ENCODE measurements at regions not wholly inside any gene's neighbourhood (a gene's known extent, or its start where the extent isn't known, plus 50 kb on each side); places are given as distances from the start of the nearest gene placed in this dataset.

DNA sequence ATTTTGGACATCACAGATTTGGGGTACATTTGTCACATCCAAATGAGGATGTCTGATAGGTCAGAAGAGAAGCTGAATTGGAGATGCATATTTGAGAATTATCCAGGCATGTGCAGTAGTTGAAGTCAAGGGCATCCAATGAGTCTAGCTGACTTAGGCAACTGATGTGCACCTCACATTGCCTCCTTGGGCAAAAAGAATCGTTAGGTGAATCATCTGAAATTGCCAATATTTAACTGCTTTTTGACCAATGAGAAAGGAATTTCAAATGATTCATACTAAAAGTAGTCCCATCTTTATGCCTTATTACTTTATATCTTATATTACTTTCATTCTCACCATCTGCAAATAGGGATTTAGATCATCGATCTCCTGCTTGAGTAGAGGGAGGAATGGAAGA, 117.7 kb downstream of the CD47 start:
- DNase-seq (ENCODE audit: low read depth in 1 of 2, low spot score in 2 of 2) (no peak), FAIRE-seq (no peak)
- H4K91ac ChIP-seq (replicated peaks; ENCODE audit: insufficient read length, low read length): no peak overlapping the region
- H2AK5ac ChIP-seq (ENCODE audit: low read depth, low read length): no peak overlapping the region
- H3K56ac ChIP-seq (replicated peaks; ENCODE audit: insufficient read length, low read depth, low read length): no peak overlapping the region
- ChIA-PET POLR2A (ENCODE audit: partially characterized antibody) (no interaction called here), CTCF (ENCODE audit: partially characterized antibody) (interaction anchor here (0.9 to 2.1 kb wide), 2 partner anchors 35 to 46 kb away, joined by 3 to 7 read pairs; no protein-coding TSS in a partner anchor)
- no peak overlapping the region for H2BK120ac ChIP-seq (replicated peaks; ENCODE audit: low read depth, low read length)
- no peak overlapping the region for H2AFZ ChIP-seq (ENCODE audit: low read length)
- no peaks in the 10 kb centered on the region for H3K36me3 ChIP-seq (ENCODE audit: control insufficient read depth in 2 of 4, insufficient read depth in 4 of 4, low read length in 3 of 4)
- H3K79me2 ChIP-seq (ENCODE audit: control insufficient read depth in 1 of 2, insufficient read depth in 2 of 2, low read length in 2 of 2): no peaks in the 10 kb centered on the region
- no peak overlapping the region for H3K27ac ChIP-seq (ENCODE audit: low read depth, low read length)
- no peak overlapping the region for H3K4me2 ChIP-seq (ENCODE audit: insufficient read depth in 1 of 2, low read depth in 2 of 2, low read length in 2 of 2)
- H3K9me3 ChIP-seq (ENCODE audit: insufficient read depth in 2 of 2, low read depth in 1 of 2, low read length in 1 of 2): no peaks in the 10 kb centered on the region
- no peak overlapping the region for H3K4ac ChIP-seq (replicated peaks; ENCODE audit: insufficient read length, low read depth, low read length)
- H3K9ac ChIP-seq (replicated peaks in 1 of 4; ENCODE audit: extremely low read depth in 1 of 4, low read depth in 3 of 4, low read length in 3 of 4): no peak overlapping the region
- H4K20me1 ChIP-seq (replicated peaks in 1 of 2; ENCODE audit: control insufficient read depth in 1 of 2, insufficient read depth in 2 of 2, low read length in 2 of 2): no peaks in the 10 kb centered on the region
- no peak overlapping the region for H2BK12ac ChIP-seq (ENCODE audit: low read depth, low read length)
- no peak overlapping the region for H4K5ac ChIP-seq (ENCODE audit: insufficient read length, low read depth, low read length)
- H3K79me1 ChIP-seq (ENCODE audit: low read depth, low read length): no peaks in the 10 kb centered on the region
- no peak overlapping the region for H3K4me3 ChIP-seq (ENCODE audit: extremely low read depth in 1 of 4, insufficient read depth in 2 of 4, low read depth in 3 of 4, low read length in 4 of 4)
- no peaks in the 10 kb centered on the region for H3K4me1 ChIP-seq (replicated peaks in 1 of 4; ENCODE audit: control insufficient read depth in 3 of 4, insufficient read depth in 4 of 4, low read length in 3 of 4)
- H3K27me3 ChIP-seq (replicated peaks in 1 of 4; ENCODE audit: control insufficient read depth in 3 of 4, extremely low read depth in 1 of 4, insufficient read depth in 3 of 4, low read length in 3 of 4): no peaks in the 10 kb centered on the region
- H3K14ac ChIP-seq (ENCODE audit: insufficient read length): no peak overlapping the region
- H2BK15ac ChIP-seq (ENCODE audit: low read length): no peak overlapping the region
- no peak overlapping the region for H2BK20ac ChIP-seq (ENCODE audit: low read length)
- H2BK5ac ChIP-seq (ENCODE audit: low read depth, low read length): no peak overlapping the region
- H4K8ac ChIP-seq (ENCODE audit: extremely low read depth, insufficient read depth, low read length): no peak overlapping the region
- TF ChIP-seq JUND (IDR thresholded peaks at IDR 0.05; ENCODE audit: low read length): no peak
- H3K18ac ChIP-seq (ENCODE audit: extremely low read depth, low read length): no peak overlapping the region
- H3K23ac ChIP-seq (ENCODE audit: insufficient read length): no peak overlapping the region
- 93% methylated on average over 2 of the region's 2 CpGs; no CpG with 5 or more reads in 1 of the 2 experiments for WGBS, 2 experiments (ENCODE audit: extremely low coverage in 1 of 2, insufficient coverage in 1 of 2, insufficient read length in 1 of 2, insufficient replicate concordance in 2 of 2, low coverage in 1 of 2, low lambda C conversion rate in 2 of 2, missing lambda C conversion rate in 1 of 2)
- no peaks in the 10 kb centered on the region for H3K23me2 ChIP-seq (ENCODE audit: low read depth, low read length)
